SK-N-SH (cell line): ENCODE measurements at regions not wholly inside any gene's neighbourhood (a gene's known extent, or its start where the extent isn't known, plus 50 kb on each side); places are given as distances from the start of the nearest gene placed in this dataset.
"Not testable (repeated sequence)": the region's sequence is repeated elsewhere in the genome, so short reads cannot be mapped to it uniquely, and the experiment has no call there.

Source experiments
- CTCF ChIA-PET: fragments of 300-600, 350-600 bp; formaldehyde crosslinking; extraction: SDS; loops from one replicate; lab custom pipeline; 2021; lab: Yijun Ruan, JAX
- POLR2A ChIA-PET: fragments of 350-600 bp; sonication (Branson Sonifier 250); formaldehyde crosslinking; extraction: SDS; loops from one replicate; lab custom pipeline; 2020; ENCODE audit warnings: antibody characterized with exemption, inconsistent platforms; lab: Yijun Ruan, JAX
- DNase-seq: peaks from one replicate; pipeline ENCODE4 v3.0.0; 2012
- H2AFZ ChIP-seq: fragments of 200-600 bp; sonication (generic); 2 replicates; pipeline ENCODE4 v1.8.1; 2016; ENCODE audit warnings: antibody characterized with exemption, mild to moderate bottlenecking, low read depth
- H3F3A ChIP-seq: fragments of 200-600 bp; sonication (generic); replicated peaks from 2 replicates; pipeline ENCODE3; 2016; ENCODE audit warnings: antibody characterized with exemption, mild to moderate bottlenecking; ENCODE audit not compliant: insufficient read depth
- H3K27ac ChIP-seq, 2 experiments: fragments of 200-500 bp in 1 of 2; fragments of 200-600 bp in 1 of 2; sonication (Bioruptor generic) in 1 of 2; sonication (generic), shearing (Covaris generic) in 1 of 2; 2 replicates each; pipeline versions ENCODE4 v1.5.1 to v1.6.1; 2014 to 2016; ENCODE audit warnings: low read depth in 2 of 2, inconsistent platforms in 1 of 2, low read length in 1 of 2, mild to moderate bottlenecking in 1 of 2, mixed read lengths in 1 of 2
- H3K27me3 ChIP-seq: fragments of 200-600 bp; sonication (generic), shearing (Covaris generic); 2 replicates; pipeline ENCODE4 v1.6.1; 2016; ENCODE audit warnings: mixed run types; ENCODE audit not compliant: insufficient read depth
- H3K36me3 ChIP-seq, 2 experiments: fragments of 200-500 bp in 1 of 2; fragments of 200-600 bp in 1 of 2; sonication (Bioruptor generic) in 1 of 2; sonication (generic) in 1 of 2; replicated peaks in 1 of 2; 2 replicates each; pipeline versions ENCODE3 to v1.5.1; 2014 to 2016; ENCODE audit warnings: low read length in 1 of 2, mild to moderate bottlenecking in 1 of 2; ENCODE audit not compliant: insufficient read depth in 2 of 2, control insufficient read depth in 1 of 2
- H3K4me1 ChIP-seq, 2 experiments: fragments of 200-500 bp in 1 of 2; fragments of 200-600 bp in 1 of 2; sonication (Bioruptor generic) in 1 of 2; sonication (generic), shearing (Covaris generic) in 1 of 2; 2 replicates each; pipeline versions ENCODE4 v1.5.1 to v1.6.1; 2014 to 2016; ENCODE audit warnings: low read depth in 1 of 2, low read length in 1 of 2, mixed run types in 1 of 2; ENCODE audit not compliant: insufficient read depth in 2 of 2, control insufficient read depth in 1 of 2
- H3K4me2 ChIP-seq: fragments of 200-600 bp; sonication (generic), shearing (Covaris generic); 2 replicates; pipeline ENCODE4 v1.6.1; 2017; ENCODE audit warnings: mixed run types
- H3K4me3 ChIP-seq, 2 experiments: fragments of 200-500 bp in 1 of 2; fragments of 200-600 bp in 1 of 2; sonication (Bioruptor generic) in 1 of 2; sonication (generic), shearing (Covaris generic) in 1 of 2; 2 replicates each; pipeline versions ENCODE4 v1.5.1 to v1.8.1; 2014 to 2016; ENCODE audit warnings: low read depth in 2 of 2, inconsistent platforms in 1 of 2, low read length in 1 of 2, mild to moderate bottlenecking in 1 of 2, mixed read lengths in 1 of 2, moderate library complexity in 1 of 2
- H3K79me2 ChIP-seq: fragments of 200-600 bp; sonication (generic); 2 replicates; pipeline ENCODE4 v1.8.1; 2017; ENCODE audit warnings: mild to moderate bottlenecking; ENCODE audit not compliant: insufficient read depth
- H3K9ac ChIP-seq: fragments of 200-600 bp; sonication (generic); 2 replicates; pipeline ENCODE4 v1.6.1; 2017; ENCODE audit warnings: mixed run types
- H3K9me2 ChIP-seq: fragments of 200-600 bp; sonication (generic); 2 replicates; pipeline ENCODE4 v1.6.1; 2017; ENCODE audit warnings: mixed run types
- H3K9me3 ChIP-seq: fragments of 200-600 bp; sonication (generic); 2 replicates; pipeline ENCODE4 v1.6.1; 2017; ENCODE audit warnings: mixed run types, mild to moderate bottlenecking, moderate library complexity
- H4K20me1 ChIP-seq: fragments of 200-600 bp; sonication (generic); 2 replicates; pipeline ENCODE4 v1.6.1; 2017; ENCODE audit warnings: mild to moderate bottlenecking, mixed run types; ENCODE audit not compliant: insufficient read depth
- CTCF ChIP-seq: fragments of 200-600 bp; sonication (generic); IDR thresholded peaks from 2 replicates; pipeline ENCODE4 v1.6.1; 2017; ENCODE audit warnings: antibody characterized with exemption, mild to moderate bottlenecking, moderate library complexity
- ELF1 ChIP-seq: IDR thresholded peaks from 2 replicates; pipeline ENCODE4 v1.4.0; 2012
- GATA2 ChIP-seq: sonication (generic); formaldehyde crosslinking; IDR thresholded peaks from 2 replicates; pipeline ENCODE4 v1.5.0; 2020; ENCODE audit warnings: mild to moderate bottlenecking, missing genetic modification reagents
- NRF1 ChIP-seq: IDR thresholded peaks from 2 replicates; pipeline ENCODE4 v1.6.1; 2012; ENCODE audit warnings: low read depth, mild to moderate bottlenecking, low read length
- RAD21 ChIP-seq: IDR thresholded peaks from 2 replicates; pipeline ENCODE4 v1.6.1; 2012; ENCODE audit warnings: mild to moderate bottlenecking, low read length
- SIN3A ChIP-seq: IDR thresholded peaks from 2 replicates; pipeline ENCODE4 v1.6.1; 2012; ENCODE audit warnings: low read depth, mild to moderate bottlenecking, low read length, moderate library complexity, borderline replicate concordance
- WGBS: methylation state at CpG from one replicate; pipeline ENCODE4 v1.1.6; 2017; ENCODE audit warnings: low lambda C conversion rate; 5-methylcytosine and 5-hydroxymethylcytosine counted together

GRCh38 chr4:106525425-106525824, 156.8 kb upstream of the GIMD1 start:
- Histone ChIP-seq H3K27ac (peak overlapping the region; percentile 17 to 25; a peak in 2 of 4 replicates), H3K9ac (peak overlapping the region; percentile 62), H3K4me3 (peak overlapping the region; percentile 56 to 62), H2AFZ (peak overlapping the region; percentile 83), H3F3A (peaks cover 17% of the 10 kb centered on the region), H3K4me2 (peak overlapping the region; percentile 83)
- H3K4me1 ChIP-seq, H3K27me3 ChIP-seq, H4K20me1 ChIP-seq, POLR2A ChIA-PET, H3K9me2 ChIP-seq, H3K9me3 ChIP-seq, H3K36me3 ChIP-seq, H3K79me2 ChIP-seq: not testable (repeated sequence)
- CTCF ChIA-PET: interaction anchor here (1.0 to 1.9 kb wide), 4 partner anchors 22 to 509 kb away, joined by 3 to 6 read pairs (median 4); no protein-coding TSS in a partner anchor
- no CpG with 5 or more reads among the region's 27 CpGs for WGBS
- peak; percentile 41 for DNase-seq
- TF ChIP-seq NRF1 (peak; percentile 36), ELF1 (peak; percentile 48), SIN3A (peak; percentile 40; the same call in 1 of the 2 replicates)

GRCh38 chr4:106524772-106525171, 156.2 kb upstream of the GIMD1 start:
- DNase-seq, POLR2A ChIA-PET: not testable (repeated sequence)
- H3K4me2 ChIP-seq: peak overlapping the region; percentile 83

GRCh38 chr4:106522839-106523238, 154.3 kb upstream of the GIMD1 start:
- CTCF ChIA-PET: no interaction called here

More at GRCh38 chr4:106524772-106525171, 156.2 kb upstream of the GIMD1 start:
- not testable (repeated sequence) for H3K9me3 ChIP-seq, H3K4me1 ChIP-seq, H3K27me3 ChIP-seq, H3K79me2 ChIP-seq, H3K27ac ChIP-seq, H3K9me2 ChIP-seq, H3K36me3 ChIP-seq, H4K20me1 ChIP-seq
- Histone ChIP-seq H3K9ac (peak overlapping the region; percentile 62), H3F3A (peaks cover 11% of the 10 kb centered on the region), H2AFZ (peak overlapping the region; percentile 83; the same call in 1 of the 2 replicates), H3K4me3 (peak overlapping the region in 1 of 2 experiments; percentile 62; a peak in 2 of 4 replicates)
- CTCF ChIA-PET: interaction anchor here (1.0 to 1.9 kb wide), 3 partner anchors 10 to 155 kb away, joined by 4 to 6 read pairs (median 5); no protein-coding TSS in a partner anchor
- 72% methylated on average over 8 of the region's 8 CpGs for WGBS

More at GRCh38 chr4:106522839-106523238, 154.3 kb upstream of the GIMD1 start:
- Histone ChIP-seq H3K27ac (no peak overlapping the region), H3K9me2 (no peaks in the 10 kb centered on the region), H3K4me2 (no peak overlapping the region), H2AFZ (no peak overlapping the region; the same call in 1 of the 2 replicates), H3K79me2 (no peaks in the 10 kb centered on the region), H3K9ac (no peak overlapping the region), H4K20me1 (no peaks in the 10 kb centered on the region), H3K36me3 (no peaks in the 10 kb centered on the region), H3K4me3 (no peak overlapping the region), H3K27me3 (no peaks in the 10 kb centered on the region), H3F3A (no peaks in the 10 kb centered on the region), H3K9me3 (no peaks in the 10 kb centered on the region), H3K4me1 (no peaks in the 10 kb centered on the region; a peak in 2 of 4 replicates)
- no peak for TF ChIP-seq GATA2 (CRISPR knock-in tag)
- TF ChIP-seq CTCF: peak; percentile 49
- peak; percentile 4; the same call in 1 of the 2 replicates for TF ChIP-seq RAD21
- 25% methylated on average over 8 of the region's 8 CpGs for WGBS
- POLR2A ChIA-PET: no interaction called here
- peak; percentile 20 for DNase-seq
